Thyroid gland (tissue), 4 donors: ENCODE measurements at regions not wholly inside any gene's neighbourhood (a gene's known extent, or its start where the extent isn't known, plus 50 kb on each side); places are given as distances from the start of the nearest gene placed in this dataset.

Experiments
- DNase-seq, 2 donors: peaks; one replicate each; pipeline ENCODE4 v3.0.0-alpha.2; 2019
- H3K27ac ChIP-seq, 3 donors: fragments of 200-600 bp; sonication (generic); 1 replicate in 2 of 3; 2 replicates in 1 of 3; pipeline ENCODE4 v1.5.1; 2016 to 2019; ENCODE audit warnings: mild to moderate bottlenecking in 1 of 3, moderate library complexity in 1 of 3
- H3K27me3 ChIP-seq: fragments of 200-600 bp; sonication (generic); one replicate; pipeline ENCODE4 v1.5.1; 2019
- H3K36me3 ChIP-seq, 2 donors: fragments of 200-600 bp; sonication (generic); one replicate each; pipeline ENCODE4 v1.5.1; 2016 to 2019
- H3K4me1 ChIP-seq, 2 donors: fragments of 200-600 bp; sonication (generic); one replicate each; pipeline ENCODE4 v1.5.1; 2017 to 2019
- H3K4me3 ChIP-seq, 3 donors: fragments of 200-600 bp; sonication (generic); replicated peaks in 1 of 3; 1 replicate in 2 of 3; 2 replicates in 1 of 3; pipeline ENCODE4 v1.5.1; 2016; ENCODE audit warnings: mild to moderate bottlenecking in 1 of 3
- H3K9me3 ChIP-seq: fragments of 200-600 bp; sonication (generic); one replicate; pipeline ENCODE4 v1.5.1; 2017
- POLR2A ChIP-seq, 2 donors: fragments of 450-650 bp; IDR thresholded peaks; one replicate each; pipeline ENCODE4 v1.6.1; 2017; ENCODE audit warnings: antibody characterized with exemption in 2 of 2, mild to moderate bottlenecking in 2 of 2, moderate library complexity in 1 of 2
- WGBS, 2 donors: methylation state at CpG; one replicate each; pipeline ENCODE4 v1.1.5; 2017; 5-methylcytosine and 5-hydroxymethylcytosine counted together
- intact Hi-C: fragments of 100-400 bp; cut with DNase I; formaldehyde crosslinking; loops from one replicate; pipeline ENCODE4 v1.15.1; 2023
- TF ChIP-seq, protein P1 (sequence below), 6 experiments: fragments of 200-600 bp in 3 of 6; fragments of 450-650 bp in 3 of 6; sonication (generic) in 3 of 6; IDR thresholded peaks; one replicate each; pipeline ENCODE4 v1.5.1; 2016 to 2019; ENCODE audit warnings: antibody characterized with exemption in 6 of 6, mild to moderate bottlenecking in 2 of 6, inconsistent platforms in 1 of 6, moderate library complexity in 1 of 6

DNA sequence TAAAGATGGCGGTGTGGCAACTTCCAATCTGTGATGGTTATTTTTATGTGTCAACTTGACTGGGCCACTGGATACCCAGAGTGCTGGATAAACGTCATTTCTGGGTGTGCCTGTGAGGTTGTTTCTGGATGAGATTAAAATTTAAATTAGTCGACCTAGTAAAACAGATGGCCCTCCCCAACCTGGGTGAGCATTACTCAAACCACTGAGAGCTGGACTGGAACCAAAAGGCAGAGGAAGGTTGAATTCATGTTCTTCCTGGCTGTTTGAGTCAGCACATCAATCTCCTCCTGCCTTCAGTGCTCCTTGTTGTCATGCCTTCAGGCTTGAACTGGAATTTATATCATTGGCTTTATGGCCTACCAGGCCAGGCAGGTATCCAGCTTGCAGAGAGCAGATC, 190.8 kb upstream of the RGPD4 start:
- intact Hi-C loops: no loop called here
- 82 to 89% methylated on average over 3 of the region's 3 CpGs for WGBS, 2 donors
- Histone ChIP-seq H3K4me1 (no peaks in the 10 kb centered on the region), H3K9me3 (no peaks in the 10 kb centered on the region), H3K27ac (no peak overlapping the region), H3K4me3 (no peak overlapping the region), H3K27me3 (no peaks in the 10 kb centered on the region), H3K36me3 (no peaks in the 10 kb centered on the region)
- DNase-seq: no peak
- TF ChIP-seq POLR2A (IDR thresholded peaks at IDR 0.05): no peak
- TF ChIP-seq, protein P1, sequence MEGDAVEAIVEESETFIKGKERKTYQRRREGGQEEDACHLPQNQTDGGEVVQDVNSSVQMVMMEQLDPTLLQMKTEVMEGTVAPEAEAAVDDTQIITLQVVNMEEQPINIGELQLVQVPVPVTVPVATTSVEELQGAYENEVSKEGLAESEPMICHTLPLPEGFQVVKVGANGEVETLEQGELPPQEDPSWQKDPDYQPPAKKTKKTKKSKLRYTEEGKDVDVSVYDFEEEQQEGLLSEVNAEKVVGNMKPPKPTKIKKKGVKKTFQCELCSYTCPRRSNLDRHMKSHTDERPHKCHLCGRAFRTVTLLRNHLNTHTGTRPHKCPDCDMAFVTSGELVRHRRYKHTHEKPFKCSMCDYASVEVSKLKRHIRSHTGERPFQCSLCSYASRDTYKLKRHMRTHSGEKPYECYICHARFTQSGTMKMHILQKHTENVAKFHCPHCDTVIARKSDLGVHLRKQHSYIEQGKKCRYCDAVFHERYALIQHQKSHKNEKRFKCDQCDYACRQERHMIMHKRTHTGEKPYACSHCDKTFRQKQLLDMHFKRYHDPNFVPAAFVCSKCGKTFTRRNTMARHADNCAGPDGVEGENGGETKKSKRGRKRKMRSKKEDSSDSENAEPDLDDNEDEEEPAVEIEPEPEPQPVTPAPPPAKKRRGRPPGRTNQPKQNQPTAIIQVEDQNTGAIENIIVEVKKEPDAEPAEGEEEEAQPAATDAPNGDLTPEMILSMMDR (IDR thresholded peaks at IDR 0.05): no peak

DNA sequence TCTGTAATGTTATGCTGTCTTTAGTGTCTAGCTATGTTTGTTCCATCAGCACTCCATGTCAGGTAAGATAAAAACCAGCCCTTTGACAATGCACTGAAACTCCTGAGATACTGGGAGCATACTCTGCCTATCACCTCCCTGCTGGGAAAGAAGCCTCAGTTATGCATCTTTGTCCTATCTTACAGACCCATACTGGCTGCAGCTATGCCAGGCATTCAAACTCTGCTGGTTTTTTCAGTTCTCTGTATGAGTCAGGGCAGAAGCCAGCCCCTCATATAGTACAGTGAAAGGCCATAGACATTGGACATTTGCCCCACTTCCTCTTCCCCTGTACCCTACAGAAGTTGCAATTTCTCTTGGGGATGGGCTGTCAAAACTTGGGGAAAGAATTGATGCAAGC, 181.1 kb upstream of the RGPD4 start:
- no peaks in the 10 kb centered on the region for H3K4me1 ChIP-seq
- no peaks in the 10 kb centered on the region for H3K36me3 ChIP-seq
- intact Hi-C loops: no loop called here
- no peaks in the 10 kb centered on the region for H3K27me3 ChIP-seq
- H3K9me3 ChIP-seq: no peaks in the 10 kb centered on the region
- DNase-seq: no peak
- H3K27ac ChIP-seq: no peak overlapping the region
- TF ChIP-seq, protein P1 (IDR thresholded peaks at IDR 0.05): no peak
- TF ChIP-seq POLR2A (IDR thresholded peaks at IDR 0.05): no peak
- H3K4me3 ChIP-seq: no peak overlapping the region

DNA sequence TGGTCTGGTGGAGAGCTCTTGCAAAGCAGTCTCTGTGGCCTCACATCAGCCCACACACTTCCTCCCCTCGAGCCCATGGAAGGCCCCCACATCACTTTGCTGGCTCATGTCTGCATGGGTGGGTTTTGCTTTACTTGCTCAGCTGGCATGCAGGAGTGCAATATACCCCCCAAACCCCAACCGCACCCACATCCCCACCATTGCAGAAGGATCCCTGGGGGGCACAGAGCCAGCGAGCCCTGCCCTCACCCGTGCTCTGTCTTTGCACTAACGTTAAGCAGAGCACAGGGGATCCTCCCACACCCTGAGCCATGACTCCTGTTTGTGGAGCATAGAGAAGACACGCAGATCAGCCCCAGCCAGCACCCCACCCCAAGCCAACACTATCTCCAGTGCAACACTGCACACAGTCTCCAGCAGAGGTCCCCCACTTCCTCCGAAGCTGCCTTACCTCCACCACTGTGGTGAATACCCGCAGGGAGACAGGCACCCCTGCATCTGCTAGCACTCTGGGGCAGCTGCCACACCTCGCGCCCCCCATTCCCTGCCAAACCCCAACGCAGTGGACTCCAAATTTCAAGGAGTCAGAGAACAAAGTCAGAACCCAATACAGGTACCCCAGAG, 177.8 kb upstream of the RGPD4 start:
- intact Hi-C loops: no loop called here
- H3K36me3 ChIP-seq: no peaks in the 10 kb centered on the region
- DNase-seq: no peak
- TF ChIP-seq, protein P1 (IDR thresholded peaks at IDR 0.05): peak in 1 of 6 experiments; percentile 10
- TF ChIP-seq POLR2A (IDR thresholded peaks at IDR 0.05): no peak
- H3K4me3 ChIP-seq: no peak overlapping the region
- H3K9me3 ChIP-seq: no peaks in the 10 kb centered on the region
- no peaks in the 10 kb centered on the region for H3K27me3 ChIP-seq
- 94 to 96% methylated on average over 9 of the region's 11 CpGs for WGBS, 2 donors
- no peak overlapping the region for H3K27ac ChIP-seq
- no peaks in the 10 kb centered on the region for H3K4me1 ChIP-seq

DNA sequence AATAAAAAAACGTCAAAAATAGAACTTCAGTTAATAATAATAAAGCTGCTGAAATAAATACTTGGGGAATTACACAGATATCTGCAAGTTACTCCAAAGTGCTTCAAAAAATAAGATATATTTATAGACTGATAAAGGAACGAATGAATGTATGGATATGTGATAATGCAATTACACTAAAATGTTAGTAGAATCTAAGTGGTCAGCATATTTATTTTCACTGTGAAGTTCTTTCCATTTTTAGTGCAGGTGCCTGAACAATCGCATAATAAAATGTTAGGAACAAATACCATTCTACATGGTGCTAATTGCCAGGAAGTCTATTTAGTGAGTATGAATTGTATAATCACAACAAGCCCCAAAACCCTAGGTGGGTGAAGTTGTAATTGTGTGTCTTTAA, 169.6 kb upstream of the RGPD4 start:
- no peak for DNase-seq

DNA sequence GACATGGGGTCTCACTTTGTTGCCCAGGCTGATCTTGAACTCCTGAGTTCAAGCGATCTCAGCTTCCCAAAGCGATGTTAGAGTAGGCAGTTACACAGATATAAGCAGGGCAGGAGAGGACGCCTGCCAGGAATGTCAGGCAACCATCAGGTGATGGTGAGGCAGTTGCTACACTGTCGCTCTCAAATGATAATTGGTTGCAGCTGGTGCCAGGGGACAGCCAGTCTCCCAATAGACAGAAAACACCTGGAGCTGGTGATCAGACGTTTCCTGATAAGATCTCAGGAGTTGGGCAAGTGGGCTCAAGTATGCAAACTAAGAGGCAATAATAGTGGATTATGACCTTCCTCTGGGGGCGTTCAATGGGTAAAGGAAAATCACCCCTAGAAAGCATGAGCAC, 163.1 kb upstream of the RGPD4 start:
- Histone ChIP-seq H3K27me3 (no peaks in the 10 kb centered on the region), H3K27ac (no peak overlapping the region), H3K4me3 (no peak overlapping the region), H3K36me3 (no peaks in the 10 kb centered on the region), H3K4me1 (no peaks in the 10 kb centered on the region), H3K9me3 (no peaks in the 10 kb centered on the region)
- intact Hi-C loops: no loop called here
- 59 to 63% methylated on average over 6 of the region's 6 CpGs for WGBS, 2 donors
- peak in 1 of 2 donors; percentile 24 for DNase-seq
- TF ChIP-seq, protein P1 (IDR thresholded peaks at IDR 0.05): no peak
- no peak for TF ChIP-seq POLR2A (IDR thresholded peaks at IDR 0.05)

More for the DNA sequence above, 169.6 kb upstream of the RGPD4 start:
- Histone ChIP-seq H3K27ac (no peak overlapping the region), H3K27me3 (no peaks in the 10 kb centered on the region), H3K9me3 (no peaks in the 10 kb centered on the region), H3K4me1 (no peaks in the 10 kb centered on the region), H3K4me3 (no peak overlapping the region), H3K36me3 (no peaks in the 10 kb centered on the region)
- no peak for TF ChIP-seq POLR2A (IDR thresholded peaks at IDR 0.05)
- TF ChIP-seq, protein P1 (IDR thresholded peaks at IDR 0.05): no peak
- 87 to 91% methylated on average over 3 of the region's 3 CpGs for WGBS, 2 donors
- intact Hi-C loops: no loop called here
